CD4-positive, alpha-beta T cell treated with Interleukin-10 for 1 hour (primary cell): ENCODE measurements at regions not wholly inside any gene's neighbourhood (a gene's known extent, or its start where the extent isn't known, plus 50 kb on each side); places are given as distances from the start of the nearest gene placed in this dataset.

Experiments used
- DNase-seq: peaks from one replicate; pipeline ENCODE4 v3.0.0-alpha.2; 2020

DNA sequence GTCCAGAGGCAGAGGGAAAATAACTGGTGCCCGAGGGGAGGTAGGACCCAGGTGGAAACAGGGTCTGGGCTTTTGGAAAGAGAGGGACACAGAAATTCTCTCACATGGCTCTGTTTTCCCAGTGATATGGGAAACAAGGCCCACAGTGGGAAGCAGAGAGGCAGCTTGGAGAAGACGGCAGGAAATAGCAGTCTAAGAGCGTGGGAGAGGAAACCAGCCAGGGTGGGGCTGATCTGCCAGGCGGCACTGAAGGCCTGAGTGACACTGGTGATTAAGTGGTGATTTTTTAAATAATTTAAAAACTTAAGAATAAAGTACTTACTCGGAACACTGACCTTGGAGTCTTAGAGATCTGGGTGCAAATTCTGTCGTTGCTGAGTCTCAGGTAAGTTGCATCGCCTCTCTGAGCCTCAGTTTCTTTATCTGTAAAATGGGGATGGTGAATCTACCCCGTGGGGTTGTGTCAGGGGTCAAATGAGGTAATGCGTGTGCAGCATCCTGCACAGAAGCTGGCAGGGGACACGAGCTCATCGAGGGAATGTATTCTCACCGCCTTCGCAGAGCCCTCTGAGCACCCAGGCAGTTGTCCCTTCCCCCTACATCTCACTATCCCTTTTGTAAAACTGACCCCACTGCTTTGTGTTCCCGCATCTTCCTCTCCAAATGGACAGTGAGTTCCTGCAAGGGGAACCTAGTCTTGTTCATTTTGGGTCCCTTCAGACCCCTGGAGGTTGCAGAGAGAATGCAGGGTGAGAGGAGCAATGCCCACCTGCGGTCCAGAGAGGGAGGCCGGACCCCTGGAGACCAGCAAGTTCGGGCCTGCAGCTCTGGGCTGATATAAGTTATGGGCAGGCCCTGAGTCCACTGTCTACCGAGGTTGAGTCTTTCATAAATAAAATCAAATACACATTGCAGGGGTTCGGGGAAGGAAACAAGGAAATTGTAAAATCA is 228.6 kb upstream of the PMEPA1 start:
- DNase-seq, result no peak

DNA sequence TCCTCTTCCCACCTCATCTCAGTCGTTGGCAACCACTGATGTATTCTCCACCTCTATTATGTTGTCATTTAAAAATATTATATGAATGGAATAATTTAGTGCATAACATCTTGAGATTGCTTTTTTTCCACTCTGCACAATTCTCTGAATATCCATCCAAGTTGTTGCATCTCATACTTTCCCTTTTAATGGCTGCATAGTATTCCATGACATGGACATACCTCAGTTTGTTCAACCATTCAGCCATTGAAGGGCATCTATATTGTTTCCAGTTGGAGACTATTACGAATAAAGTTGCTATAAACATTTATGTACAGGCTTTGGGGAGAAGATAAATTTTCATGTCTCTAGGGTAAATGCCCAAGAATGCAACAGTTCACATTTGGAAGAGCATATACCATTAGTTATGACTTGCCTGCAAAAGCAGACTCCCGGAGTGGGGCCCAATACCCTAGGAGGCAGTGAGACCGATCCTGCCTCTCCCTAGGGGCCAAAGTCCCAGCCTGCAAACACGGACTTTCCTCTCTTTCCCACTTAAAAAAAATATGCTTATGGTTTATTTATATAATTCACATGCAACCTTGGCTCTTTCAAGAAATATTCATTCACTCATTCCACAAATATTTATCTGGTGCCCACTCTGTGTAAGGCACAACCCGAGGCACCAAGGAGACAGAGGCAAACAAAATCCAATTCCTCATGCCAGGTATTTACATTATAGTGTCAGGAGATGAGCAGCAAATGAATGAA is 227.0 kb upstream of the PMEPA1 start:
- DNase-seq, result no peak

DNA sequence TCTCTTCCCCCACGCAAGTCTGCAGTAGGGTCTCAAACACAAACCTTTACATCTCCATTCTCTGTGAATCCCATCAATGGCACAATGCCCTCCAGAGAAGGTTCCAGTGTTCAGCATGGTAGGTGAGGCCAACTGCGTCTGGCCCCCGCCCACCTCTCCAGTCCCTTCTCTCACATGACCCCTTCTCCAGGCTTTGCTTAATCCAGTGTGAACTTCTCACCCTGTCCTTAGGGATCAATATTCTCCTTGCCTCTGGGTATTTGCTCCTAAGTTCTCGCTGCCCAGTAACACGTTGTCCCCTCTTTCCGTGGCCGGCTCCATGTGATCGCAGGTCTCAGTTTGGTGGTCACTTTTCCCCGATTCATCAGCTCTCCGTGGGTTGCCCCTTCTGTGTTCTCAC is 225.1 kb upstream of the PMEPA1 start:
- DNase-seq, result no peak

DNA sequence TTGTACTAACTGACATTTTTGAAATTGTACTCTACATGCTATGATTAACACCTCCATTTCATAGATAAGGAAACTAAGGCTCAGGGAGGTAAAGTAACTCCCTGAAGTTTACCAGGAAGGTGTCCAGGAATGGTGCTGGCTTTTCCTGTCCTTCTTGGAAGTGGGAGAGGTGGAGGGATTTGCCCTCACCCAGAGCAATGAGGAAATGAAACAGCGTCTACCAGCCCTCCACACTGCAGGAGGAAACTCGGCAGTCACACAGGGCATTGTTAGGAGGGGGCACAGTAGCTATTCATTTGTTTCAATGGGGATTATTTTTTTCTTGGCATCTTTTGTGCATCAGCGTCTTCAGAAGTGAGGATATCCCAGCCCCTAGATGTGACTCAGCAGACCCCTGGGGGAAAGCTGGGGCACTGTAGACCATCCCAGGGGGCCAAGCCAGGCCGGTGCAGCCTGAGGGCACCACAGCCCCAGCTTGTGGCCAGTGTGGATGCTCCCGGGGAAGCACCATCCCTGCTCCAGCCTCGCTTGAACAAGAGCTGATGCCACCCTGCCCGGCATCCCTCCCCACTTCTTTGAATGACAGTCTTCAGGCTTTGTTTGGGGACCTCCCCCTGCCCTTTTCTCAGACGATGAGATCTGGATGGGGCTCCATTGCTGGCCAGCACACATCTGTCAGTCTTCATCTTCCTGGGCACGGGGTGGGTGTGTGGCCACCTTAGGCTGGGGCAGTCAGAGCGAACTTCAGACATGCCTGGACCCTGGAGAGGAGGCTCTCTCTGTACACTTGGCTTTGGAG is 224.4 kb upstream of the PMEPA1 start:
- no peak for DNase-seq

DNA sequence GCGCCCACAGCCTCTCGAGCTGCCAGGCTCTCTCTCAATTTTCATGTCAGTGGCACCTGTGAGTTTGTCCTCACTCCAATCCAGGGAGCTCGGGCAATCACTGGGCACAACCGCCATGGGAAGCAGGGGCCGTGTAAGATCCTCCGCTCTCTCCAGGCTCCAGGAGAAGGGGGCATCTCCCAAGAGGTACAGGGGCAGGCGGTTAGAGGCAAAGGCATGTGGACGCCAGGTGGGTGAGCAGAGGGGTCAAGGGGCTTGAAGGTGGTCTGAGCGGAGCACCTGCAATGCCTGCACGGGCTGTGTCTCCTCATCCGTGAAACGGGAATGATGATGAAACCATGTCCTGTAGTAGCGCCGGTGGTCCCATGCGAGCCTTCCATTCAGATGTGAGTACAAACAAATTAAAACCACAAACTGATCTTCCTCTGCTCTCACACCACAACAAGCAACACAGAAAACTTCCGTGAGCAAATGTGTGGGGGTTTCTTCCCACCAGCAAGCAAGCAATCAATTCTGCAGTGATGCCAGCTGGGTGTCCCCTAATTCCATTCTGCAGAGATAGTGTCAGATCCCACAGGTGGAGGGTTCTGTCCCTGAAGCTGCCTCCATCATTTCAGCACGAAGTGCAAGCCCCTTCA is 222.5 kb upstream of the PMEPA1 start:
- DNase-seq, result no peak

DNA sequence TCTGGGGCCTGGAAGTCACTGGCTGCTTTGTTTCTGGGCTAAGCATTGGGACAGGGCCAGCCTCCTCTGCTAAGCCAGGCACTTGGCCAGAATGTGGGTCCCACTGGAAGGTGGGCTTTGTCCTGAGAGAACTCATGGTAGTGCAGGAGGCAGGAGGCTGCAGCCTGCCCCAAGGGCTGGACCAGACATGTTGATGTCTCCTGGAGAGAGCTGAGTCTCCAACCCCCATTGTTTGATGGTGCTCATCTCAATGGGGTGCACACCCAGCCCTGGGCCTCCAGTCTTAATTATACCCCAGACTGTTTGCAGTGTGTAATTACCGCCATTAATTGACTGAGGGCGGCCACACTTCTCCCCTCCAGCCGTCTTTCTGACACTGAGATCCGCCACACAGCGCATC is 220.5 kb upstream of the PMEPA1 start:
- DNase-seq, result no peak

DNA sequence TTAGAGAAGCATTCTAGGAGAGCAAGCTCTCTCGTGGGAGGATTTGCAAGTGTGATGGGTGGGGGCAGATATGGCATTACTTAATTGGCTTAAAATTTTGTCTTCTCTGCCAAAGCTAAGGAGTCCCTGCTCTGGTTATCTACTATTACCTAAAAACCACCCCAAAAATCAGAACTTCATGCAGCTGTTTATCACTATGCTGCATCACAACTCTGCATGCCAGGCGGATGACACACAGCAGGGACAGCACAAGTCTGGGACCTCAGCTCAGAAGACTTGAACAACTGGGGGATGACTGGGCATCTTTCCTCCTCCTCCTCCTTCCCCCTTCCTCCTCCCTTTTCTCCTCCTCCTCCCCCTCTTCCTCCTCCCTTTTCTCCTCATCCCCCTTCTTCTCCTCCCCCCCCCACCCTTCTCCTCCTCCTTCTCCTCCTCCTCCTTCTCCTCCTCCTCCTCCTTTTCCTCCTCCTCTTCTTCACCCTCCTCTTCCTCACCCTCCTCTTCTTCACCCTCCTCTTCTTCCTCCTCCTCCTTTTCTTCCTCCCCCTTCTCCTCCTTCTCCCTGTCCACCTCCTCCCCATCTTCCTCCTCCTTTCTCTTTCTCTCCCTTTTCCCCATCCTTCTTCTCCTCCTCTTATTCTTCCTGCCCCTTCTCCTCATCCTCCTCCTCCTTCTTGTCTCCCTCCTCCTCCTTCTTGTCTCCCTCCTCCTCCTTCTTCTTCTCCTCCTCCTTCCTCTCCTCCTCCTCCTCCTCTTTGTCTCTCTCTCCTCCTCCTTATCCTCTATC is 218.6 kb upstream of the PMEPA1 start:
- no peak for DNase-seq

DNA sequence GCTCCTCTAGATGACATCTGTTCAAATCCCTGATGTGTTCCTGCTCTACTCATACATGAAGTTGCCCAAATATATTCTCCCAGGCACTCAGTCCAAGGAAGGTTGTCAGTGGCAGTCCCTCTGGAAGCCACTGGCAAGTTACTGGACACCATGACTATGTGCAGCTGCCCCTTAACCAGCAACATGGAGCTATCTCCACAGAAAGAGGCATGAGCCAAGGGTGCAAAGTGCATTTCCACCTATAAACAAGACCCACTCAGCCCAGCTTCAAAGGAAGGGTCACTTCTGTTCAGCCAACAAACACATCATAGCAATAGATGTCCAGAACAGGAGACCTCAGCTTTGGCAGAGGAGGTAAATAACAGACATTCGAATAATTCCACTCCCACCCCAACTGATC is 217.6 kb upstream of the PMEPA1 start:
- no peak for DNase-seq

DNA sequence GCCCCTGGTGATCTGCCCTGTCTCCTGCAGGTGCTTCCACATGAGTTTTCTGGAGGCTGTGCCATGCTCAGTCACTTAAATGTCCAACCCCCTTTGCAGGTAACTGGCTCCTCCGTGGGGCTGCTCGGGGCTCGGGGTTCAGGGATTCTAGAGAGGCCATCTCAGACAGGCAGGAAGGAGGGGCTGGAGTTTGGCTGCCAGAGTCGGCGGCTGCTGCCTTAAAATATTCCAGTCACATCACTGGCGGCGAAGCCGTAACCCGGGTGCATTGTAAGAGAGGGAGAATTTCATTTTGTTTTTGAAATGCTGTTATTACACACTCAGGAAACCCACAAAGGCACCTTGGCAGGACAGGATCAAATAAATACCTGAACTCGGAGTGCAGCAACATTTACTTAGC is 212.9 kb upstream of the PMEPA1 start:
- no peak for DNase-seq

DNA sequence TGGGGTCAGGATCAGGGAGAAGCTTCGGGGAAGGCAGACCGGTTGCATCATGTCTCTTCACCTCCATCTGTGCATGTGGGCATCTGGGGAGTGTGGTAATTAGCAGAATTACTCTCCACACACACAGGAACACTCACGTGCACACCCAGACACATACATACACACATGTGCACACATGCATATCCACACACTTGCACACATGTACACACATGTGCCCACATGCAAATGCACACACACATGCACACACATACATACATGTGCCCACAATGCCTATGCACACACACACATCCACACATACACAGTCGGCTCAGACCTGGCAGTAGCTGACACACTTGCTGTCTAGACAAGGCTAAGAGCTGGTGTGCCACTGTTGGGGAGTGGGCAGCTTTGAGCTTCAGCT is 212.3 kb upstream of the PMEPA1 start:
- no peak for DNase-seq

DNA sequence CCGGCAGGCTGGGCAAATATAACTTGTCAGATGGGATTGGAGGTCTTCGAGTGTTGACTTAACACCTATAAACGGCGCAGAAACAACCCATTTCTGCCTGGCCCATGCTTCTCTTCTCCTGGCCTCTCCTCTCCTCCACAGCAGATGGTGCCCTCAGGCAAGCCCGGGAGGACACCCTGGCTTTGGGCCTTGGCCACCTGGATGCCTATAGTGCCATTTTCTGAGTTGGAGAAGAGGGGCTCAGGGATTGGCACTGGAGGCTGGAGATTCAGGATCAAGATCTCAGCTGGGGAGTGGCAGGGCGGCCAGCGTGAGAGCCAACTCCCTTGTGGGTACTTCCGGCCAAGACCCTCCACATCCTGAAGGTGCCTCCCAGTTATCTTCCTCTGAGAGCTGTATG is 211.9 kb upstream of the PMEPA1 start:
- DNase-seq, result no peak

DNA sequence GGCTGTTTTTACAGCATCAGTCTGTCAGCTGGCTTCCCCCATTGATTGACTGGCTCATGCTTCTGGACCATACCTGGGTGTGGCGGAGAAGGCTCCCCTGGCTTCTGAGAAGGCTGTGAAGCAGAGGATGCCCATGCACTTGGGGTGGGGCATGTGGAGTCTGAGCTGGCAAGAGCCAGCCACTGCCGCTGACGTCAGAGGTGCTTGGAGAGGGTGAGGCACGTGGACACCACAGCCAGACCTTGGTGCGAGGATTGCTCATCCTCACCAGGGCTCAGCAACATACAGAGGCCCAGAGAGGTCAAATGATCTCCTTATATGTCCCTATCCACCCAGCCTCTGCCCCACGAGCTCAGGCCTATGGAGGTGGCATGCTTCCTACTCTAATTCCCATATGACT is 211.2 kb upstream of the PMEPA1 start:
- no peak for DNase-seq

DNA sequence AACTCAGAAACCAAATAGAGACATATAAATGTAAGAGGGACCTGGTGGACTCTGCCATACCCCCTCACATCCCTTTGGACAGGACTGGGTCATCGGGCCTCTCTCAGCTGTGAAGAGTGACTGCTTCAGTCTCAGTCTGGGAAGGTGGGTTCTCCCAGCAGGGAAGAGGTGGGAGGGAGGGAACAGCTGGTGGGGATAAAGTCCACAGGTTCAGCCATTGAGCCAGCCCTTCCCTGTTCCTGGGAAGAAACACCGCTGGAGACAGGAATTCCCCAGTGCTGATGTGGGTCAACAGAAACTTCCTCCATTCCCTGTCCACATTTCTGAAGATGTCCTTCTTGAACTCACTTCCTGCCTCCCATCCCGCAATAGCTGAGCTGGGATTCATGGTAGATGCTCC is 209.2 kb upstream of the PMEPA1 start:
- DNase-seq, result no peak

DNA sequence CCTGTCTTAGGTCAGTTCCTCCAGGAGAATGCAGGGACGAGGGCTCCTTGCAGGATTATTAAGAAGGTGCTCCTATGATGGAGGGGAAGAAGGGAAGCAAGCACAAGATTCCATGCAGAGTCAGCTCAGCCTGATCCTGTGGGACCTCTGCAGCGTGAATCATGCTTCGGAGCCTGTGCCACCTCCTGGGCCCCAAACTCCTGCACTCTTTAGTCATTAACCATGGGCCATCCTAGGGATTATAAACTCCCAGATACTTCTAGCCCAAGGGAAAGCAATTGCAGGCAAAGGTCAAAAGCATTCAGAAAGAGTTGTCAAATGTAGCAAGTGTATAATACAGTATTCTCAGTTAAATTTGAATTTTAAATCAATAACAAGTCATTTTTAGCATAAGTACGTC is 208.7 kb upstream of the PMEPA1 start:
- no peak for DNase-seq

DNA sequence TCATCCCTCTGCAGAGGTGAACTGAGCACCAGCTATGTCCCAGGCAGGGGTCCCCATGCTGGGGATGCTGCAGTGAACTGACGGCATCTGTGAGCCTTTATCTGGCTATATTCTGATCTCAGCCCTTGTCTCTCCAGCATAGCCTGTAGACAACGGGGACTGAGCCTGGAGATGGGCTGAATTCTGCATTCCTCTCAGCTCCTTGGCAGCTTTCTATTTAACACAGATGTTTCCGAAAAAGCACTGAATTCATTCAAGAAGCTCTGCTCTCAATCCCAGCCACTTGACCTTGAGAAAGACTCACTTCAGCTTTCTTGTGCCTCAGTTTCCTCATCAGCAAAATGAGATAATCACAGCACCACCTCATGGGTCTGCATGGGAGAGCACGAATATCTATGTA is 204.4 kb upstream of the PMEPA1 start:
- DNase-seq, result no peak

DNA sequence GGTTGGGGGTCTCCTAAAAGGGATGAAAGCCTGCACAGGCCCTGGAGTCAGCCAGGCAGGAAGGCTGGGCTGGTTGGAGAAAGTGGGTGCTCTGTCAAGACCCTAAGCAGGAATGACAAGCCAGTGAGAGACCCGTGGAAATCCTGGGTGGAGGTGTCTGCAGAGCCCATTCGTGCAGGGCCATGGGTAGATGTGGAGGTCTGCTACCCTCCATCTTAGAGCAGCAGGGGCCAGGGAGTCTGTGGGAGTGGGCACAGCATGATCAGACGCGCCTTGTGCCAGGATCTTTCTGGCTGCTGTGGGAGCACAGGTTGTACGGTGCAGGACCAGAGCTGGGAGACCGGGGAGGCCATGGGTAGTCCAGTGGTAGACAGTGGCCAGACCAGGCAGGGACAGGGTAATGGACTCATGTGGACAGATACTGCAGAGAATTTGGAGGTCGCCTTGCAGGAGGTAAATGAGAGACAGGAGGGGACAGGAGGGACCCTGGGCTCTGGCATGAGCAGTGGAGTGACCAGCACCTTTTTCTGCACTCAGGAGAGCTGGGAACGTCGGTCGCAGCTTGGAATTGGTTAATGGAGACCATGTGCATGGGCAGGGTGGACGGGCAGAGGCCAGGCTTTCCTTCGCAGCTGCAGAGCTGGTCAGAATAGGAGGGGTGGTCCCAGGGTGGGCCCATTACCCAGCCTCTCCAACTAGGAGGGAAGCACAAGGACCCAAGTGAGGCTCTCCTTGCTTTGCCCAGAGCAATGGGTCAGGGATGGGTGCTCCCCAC is 203.5 kb upstream of the PMEPA1 start:
- no peak for DNase-seq

DNA sequence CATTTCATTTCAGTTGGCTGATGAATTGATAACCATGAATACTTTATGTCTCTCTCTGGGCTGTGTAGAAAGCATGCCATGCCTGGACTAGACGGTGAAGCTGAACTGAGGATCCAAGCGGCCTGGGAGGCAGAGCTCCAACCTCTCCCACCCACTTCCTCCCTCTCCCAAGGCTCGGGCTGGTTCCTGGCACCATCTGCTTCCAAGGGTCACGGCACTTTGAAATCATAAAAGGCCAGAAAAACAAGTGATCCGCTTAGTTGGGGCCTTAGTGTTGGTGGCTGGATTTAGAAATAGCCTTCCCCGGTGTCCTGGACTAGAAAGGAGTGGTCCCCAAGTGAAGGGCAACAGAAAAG is 202.4 kb upstream of the PMEPA1 start:
- no peak for DNase-seq

DNA sequence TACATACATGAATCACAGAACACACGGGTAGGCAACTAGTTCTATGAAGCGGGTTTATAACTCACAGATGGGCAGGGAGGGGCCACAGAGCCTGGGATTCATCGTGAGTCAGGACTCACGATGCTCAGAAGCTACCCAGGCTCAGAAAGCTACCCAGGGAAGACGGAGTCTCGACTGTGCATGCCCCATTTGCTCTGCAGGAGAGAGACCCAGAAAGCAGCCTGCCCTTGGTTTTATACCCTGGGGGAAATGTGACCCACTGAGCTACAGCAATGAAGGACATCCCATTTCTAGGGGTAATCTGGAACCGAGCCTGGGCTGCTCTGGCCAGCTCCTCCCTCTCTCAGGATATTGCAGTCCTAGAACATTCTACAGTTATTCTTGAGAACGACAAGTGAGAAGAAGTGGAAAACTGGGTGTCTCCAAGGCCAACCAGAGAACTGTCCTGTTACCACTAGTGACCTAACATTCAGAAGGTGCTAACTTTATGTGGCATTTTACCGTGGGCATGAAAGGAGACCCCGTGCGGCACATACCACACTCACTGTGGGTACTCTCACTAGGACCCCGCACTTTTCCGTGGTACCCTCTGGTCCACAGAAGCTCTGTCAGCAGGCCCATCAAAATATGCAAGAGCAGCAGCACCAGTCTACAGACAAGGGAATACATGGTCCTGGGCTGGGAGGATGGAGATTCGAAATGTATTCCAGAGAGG is 201.9 kb upstream of the PMEPA1 start:
- DNase-seq, result no peak

DNA sequence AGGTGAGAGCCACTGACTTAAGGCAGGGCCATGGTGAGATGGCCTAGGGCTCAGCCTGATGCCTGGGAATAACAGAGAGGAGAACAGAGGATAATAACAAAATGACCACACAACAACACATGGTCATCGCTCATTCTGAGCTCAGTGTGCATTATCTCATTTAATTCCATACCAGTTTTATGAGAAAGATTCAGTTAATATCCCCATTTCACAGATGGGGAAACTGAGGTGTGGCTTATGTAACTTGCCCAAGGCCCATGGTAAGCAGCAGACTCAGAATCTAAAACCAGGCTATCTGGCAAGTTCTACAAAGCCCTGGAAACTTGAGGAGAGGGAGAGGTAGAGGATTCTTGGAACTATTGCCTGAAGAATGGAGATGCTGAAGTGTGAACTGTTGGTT is 200.9 kb upstream of the PMEPA1 start:
- no peak for DNase-seq

DNA sequence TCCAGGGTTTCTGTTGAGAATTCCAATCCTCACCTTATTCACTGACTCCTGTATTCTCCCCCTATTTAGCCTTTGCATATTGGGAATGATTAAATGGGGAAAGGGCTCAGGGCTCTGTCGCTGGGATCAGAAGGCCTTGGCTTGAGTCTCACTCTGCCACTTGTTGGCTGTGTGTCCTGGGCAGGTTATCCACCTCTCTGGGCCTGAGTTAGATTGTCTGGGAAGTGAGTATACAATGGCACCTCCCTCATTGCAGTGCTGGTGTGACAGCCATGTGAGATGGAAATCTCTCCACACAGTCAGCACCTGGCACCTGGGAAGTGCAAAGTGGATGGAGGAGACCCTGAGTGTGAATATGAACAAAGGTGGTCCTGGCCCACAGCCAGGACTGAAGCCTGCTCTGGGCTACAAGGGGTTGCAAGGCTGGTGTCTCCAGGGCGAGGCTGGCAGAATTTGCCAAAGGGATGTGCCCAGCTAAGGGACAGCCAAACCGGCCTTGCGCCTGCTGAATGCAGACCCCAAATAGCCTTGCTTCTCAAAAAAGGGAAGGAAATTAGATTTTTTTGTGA is 200.0 kb upstream of the PMEPA1 start:
- DNase-seq, result no peak
